ENCODE measurements at regions not wholly inside any gene's neighbourhood (a gene's known extent, or its start where the extent isn't known, plus 50 kb on each side); places are given as distances from the start of the nearest gene placed in this dataset.

DNA sequence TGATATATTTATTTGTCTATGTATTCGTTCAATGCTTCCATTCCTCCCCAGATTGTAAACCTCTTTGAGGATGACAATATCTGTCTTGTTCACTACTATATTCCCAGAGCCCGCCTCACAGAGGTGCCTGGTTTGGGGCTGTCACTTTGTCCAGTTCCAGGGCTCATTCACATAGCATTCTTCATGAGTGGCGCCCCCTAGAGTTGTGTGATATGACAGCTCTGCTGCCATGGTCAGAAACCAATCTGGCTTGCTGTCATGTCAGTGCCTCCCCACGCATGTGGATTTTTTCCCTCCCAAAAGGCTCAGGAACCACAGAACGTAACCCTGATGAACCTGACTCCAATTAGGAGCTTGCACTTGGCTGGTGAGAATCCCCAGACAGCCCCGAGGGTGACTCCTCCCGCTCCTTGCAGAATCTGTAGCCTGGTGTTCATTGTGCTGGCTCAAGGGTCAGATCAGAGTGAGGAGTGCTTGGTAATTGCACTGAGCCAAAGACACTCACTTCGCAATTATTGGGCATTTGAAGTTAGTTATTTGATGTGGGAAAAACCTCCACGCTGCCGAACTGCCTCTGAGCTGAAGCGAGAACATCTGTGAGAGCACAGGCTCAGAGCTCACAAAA is 145.5 kb downstream of the PTPN11 start:
- TF ChIP-seq CTCF (conservative IDR thresholded peaks at IDR 0.05; ENCODE audit: low read depth, low read length) (no peak), POLR2A (IDR thresholded peaks at IDR 0.05; ENCODE audit: low read depth, low read length) (no peak)
